OCI-LY7 (cell line): ENCODE measurements at regions not wholly inside any gene's neighbourhood (a gene's known extent, or its start where the extent isn't known, plus 50 kb on each side); places are given as distances from the start of the nearest gene placed in this dataset.

Source experiments
- BruUV-seq: library from RNA; stranded (reverse); fragments of 400-500 nt; replicated peaks from 2 replicates; lab custom pipeline; 2021; lab: Mats Ljungman, UMichigan
- CTCF ChIA-PET: fragments of 300-600 bp; sonication (Branson Sonifier 250); formaldehyde crosslinking; loops from one replicate; lab custom pipeline; 2022; ENCODE audit warnings: antibody characterized with exemption; ENCODE audit not compliant: unreplicated experiment; lab: Charles Lee
- POLR2A ChIA-PET: fragments of 300-600 bp; sonication (Branson Sonifier 250); formaldehyde crosslinking; loops from one replicate; lab custom pipeline; 2022; ENCODE audit warnings: antibody characterized with exemption; lab: Charles Lee
- DNase-seq: peaks from one replicate; pipeline ENCODE4 v3.0.0-alpha.2; 2015; ENCODE audit warnings: low spot score
- H2AFZ ChIP-seq: fragments of 200-600 bp; sonication (generic), shearing (Covaris generic); 2 replicates; pipeline ENCODE4 v1.6.1; 2014; ENCODE audit warnings: mild to moderate bottlenecking, antibody characterized with exemption, low read length, moderate library complexity
- H3K27ac ChIP-seq: fragments of 200-600 bp; sonication (generic); 2 replicates; pipeline ENCODE4 v1.5.1; 2014; ENCODE audit warnings: mixed run types, low read depth, mild to moderate bottlenecking, moderate library complexity, low read length, inconsistent platforms; ENCODE audit not compliant: poor library complexity, severe bottlenecking
- H3K36me3 ChIP-seq: fragments of 200-600 bp; sonication (generic); 2 replicates; pipeline ENCODE4 v1.6.1; 2014; ENCODE audit warnings: mild to moderate bottlenecking, antibody characterized with exemption, low read length, moderate library complexity, mixed read lengths; ENCODE audit not compliant: insufficient read depth
- H3K4me1 ChIP-seq: fragments of 200-600 bp; sonication (generic); 2 replicates; pipeline ENCODE4 v1.5.1; 2014; ENCODE audit warnings: mild to moderate bottlenecking, low read length; ENCODE audit not compliant: insufficient read depth, poor library complexity, severe bottlenecking
- H3K4me2 ChIP-seq: fragments of 200-600 bp; sonication (generic); 2 replicates; pipeline ENCODE4 v1.6.1; 2014; ENCODE audit warnings: mild to moderate bottlenecking, low read length
- H3K4me3 ChIP-seq: fragments of 200-600 bp; sonication (generic); 2 replicates; pipeline ENCODE4 v1.5.1; 2014; ENCODE audit warnings: mild to moderate bottlenecking, low read depth, low read length; ENCODE audit not compliant: poor library complexity, severe bottlenecking
- H3K79me2 ChIP-seq: fragments of 200-600 bp; sonication (generic); 2 replicates; pipeline ENCODE4 v1.6.1; 2016; ENCODE audit warnings: low read depth, mild to moderate bottlenecking, low read length, moderate library complexity, mixed read lengths; ENCODE audit not compliant: insufficient read depth
- H3K9me2 ChIP-seq: fragments of 200-600 bp; sonication (generic); 2 replicates; pipeline ENCODE4 v1.6.1; 2016; ENCODE audit warnings: mild to moderate bottlenecking, low read length, mixed read lengths; ENCODE audit not compliant: insufficient read depth
- H3K9me3 ChIP-seq: fragments of 200-600 bp; sonication (generic); 2 replicates; pipeline ENCODE4 v1.6.1; 2014; ENCODE audit warnings: mild to moderate bottlenecking, mixed run types, low read length, mixed read lengths
- H4K20me1 ChIP-seq: fragments of 200-600 bp; sonication (generic); 2 replicates; pipeline ENCODE4 v1.6.1; 2014; ENCODE audit warnings: mild to moderate bottlenecking, antibody characterized with exemption, low read length, moderate library complexity, mixed read lengths; ENCODE audit not compliant: insufficient read depth
- EZH2phosphoT487 ChIP-seq: fragments of 200-600 bp; sonication (generic); IDR thresholded peaks from 2 replicates; pipeline ENCODE4 v1.6.1; 2018; ENCODE audit warnings: low read depth, borderline replicate concordance, mild to moderate bottlenecking, mixed run types, antibody characterized with exemption, low read length, moderate library complexity, mixed read lengths
- intact Hi-C: fragments of 100-400 bp; cut with micrococcal nuclease; formaldehyde crosslinking; loops from one replicate; pipeline ENCODE4 v1.10.0; 2022; ENCODE audit not compliant: unreplicated experiment
- TF ChIP-seq, protein P1 (sequence below): fragments of 200-600 bp; sonication (generic); conservative IDR thresholded peaks from 2 replicates; pipeline ENCODE4 v1.5.1; 2014; ENCODE audit warnings: mild to moderate bottlenecking, antibody characterized with exemption, low read length, moderate library complexity, mixed read lengths

DNA sequence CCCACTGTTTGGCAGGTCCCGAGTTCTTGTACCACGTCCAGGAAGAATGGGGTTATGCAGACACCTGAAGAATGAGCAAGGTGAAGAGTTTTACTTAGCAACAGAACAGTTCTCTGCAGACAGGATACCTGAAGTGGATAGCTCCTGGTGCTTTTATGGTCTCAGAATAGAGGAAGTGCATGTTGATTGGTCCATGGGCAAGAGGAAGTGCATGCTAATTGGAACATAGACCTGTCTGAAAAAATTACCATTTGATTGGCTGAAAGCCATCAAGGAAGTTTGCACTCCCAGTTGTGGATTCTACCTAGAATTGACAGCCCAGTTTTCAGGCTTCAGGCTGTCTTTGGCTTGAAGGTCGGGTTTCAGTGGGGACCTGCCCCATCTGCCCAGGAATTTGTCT, 887.5 kb downstream of the FAT4 start:
- H2AFZ ChIP-seq, result no peak overlapping the region
- no peak overlapping the region for H3K4me3 ChIP-seq
- ChIA-PET CTCF (no interaction called here), POLR2A (interaction anchor here (0.6 kb wide), 1 partner anchor 302 kb away, joined by 3 read pairs; no protein-coding TSS in a partner anchor)
- no peaks in the 10 kb centered on the region for H3K36me3 ChIP-seq
- no peaks in the 10 kb centered on the region for H3K79me2 ChIP-seq
- no TSS peak for BruUV-seq
- no peaks in the 10 kb centered on the region for H4K20me1 ChIP-seq
- no peak overlapping the region for H3K27ac ChIP-seq
- TF ChIP-seq EZH2phosphoT487, result no peak
- TF ChIP-seq, protein P1, sequence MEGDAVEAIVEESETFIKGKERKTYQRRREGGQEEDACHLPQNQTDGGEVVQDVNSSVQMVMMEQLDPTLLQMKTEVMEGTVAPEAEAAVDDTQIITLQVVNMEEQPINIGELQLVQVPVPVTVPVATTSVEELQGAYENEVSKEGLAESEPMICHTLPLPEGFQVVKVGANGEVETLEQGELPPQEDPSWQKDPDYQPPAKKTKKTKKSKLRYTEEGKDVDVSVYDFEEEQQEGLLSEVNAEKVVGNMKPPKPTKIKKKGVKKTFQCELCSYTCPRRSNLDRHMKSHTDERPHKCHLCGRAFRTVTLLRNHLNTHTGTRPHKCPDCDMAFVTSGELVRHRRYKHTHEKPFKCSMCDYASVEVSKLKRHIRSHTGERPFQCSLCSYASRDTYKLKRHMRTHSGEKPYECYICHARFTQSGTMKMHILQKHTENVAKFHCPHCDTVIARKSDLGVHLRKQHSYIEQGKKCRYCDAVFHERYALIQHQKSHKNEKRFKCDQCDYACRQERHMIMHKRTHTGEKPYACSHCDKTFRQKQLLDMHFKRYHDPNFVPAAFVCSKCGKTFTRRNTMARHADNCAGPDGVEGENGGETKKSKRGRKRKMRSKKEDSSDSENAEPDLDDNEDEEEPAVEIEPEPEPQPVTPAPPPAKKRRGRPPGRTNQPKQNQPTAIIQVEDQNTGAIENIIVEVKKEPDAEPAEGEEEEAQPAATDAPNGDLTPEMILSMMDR, result no peak
- no peak overlapping the region for H3K4me2 ChIP-seq
- no peaks in the 10 kb centered on the region for H3K4me1 ChIP-seq
- DNase-seq, result peak; percentile 0
- H3K9me2 ChIP-seq, result no peaks in the 10 kb centered on the region
- H3K9me3 ChIP-seq, result no peaks in the 10 kb centered on the region
- intact Hi-C loops, result no loop called here

DNA sequence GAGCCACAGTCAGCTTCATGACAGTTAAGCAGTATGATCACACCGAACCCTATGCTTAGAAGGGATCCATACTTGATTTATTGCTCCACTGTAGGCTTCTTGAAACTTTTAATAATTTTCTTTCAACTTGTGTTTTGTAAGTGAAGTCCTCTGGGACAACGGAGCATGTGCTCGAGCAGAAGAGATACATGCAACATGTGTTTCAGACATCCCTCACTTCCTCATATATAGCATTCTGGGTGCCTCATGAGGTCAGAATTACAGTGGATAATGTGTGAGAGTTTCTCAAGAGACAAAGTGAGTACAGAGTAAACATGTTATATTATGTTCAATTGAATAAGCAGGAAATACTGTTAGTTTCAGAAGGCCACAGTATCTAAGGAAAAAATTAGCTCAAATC, 893.2 kb downstream of the FAT4 start:
- Histone ChIP-seq H3K4me2 (no peak overlapping the region), H3K79me2 (no peaks in the 10 kb centered on the region), H2AFZ (no peak overlapping the region), H3K9me2 (no peaks in the 10 kb centered on the region), H3K9me3 (no peaks in the 10 kb centered on the region), H4K20me1 (no peaks in the 10 kb centered on the region), H3K36me3 (no peaks in the 10 kb centered on the region), H3K4me3 (no peak overlapping the region), H3K27ac (no peak overlapping the region), H3K4me1 (no peaks in the 10 kb centered on the region)
- POLR2A ChIA-PET, result interaction anchor here (0.6 to 1.0 kb wide), 2 partner anchors 209 to 1568 kb away, joined by 3 to 6 read pairs; no protein-coding TSS in a partner anchor
- no TSS peak for BruUV-seq
- no peak for DNase-seq
- CTCF ChIA-PET, result no interaction called here
- TF ChIP-seq, protein P1, result no peak
- no peak for TF ChIP-seq EZH2phosphoT487
- intact Hi-C loops, result no loop called here

DNA sequence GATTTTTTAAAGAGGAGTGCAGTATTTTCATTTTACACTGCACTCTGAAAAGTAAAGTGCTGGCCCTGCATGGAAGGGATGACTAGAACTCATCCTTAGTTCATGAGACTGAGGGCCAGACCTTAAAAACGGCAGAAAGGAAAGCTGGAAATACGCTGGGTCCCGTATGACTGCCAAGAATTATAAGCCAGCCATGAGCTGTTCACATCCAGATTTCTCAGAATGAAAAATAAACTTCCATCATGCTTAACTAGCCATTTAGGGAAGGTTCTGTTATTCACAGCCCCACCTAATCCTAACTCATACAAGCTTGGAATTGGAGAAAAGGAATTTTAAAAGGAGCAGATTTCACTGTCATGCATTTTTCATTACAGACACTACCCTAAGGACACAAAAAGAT, 894.4 kb downstream of the FAT4 start:
- no peak overlapping the region for H2AFZ ChIP-seq

More for the DNA sequence above, 894.4 kb downstream of the FAT4 start:
- H3K79me2 ChIP-seq, result no peaks in the 10 kb centered on the region
- no peak for TF ChIP-seq EZH2phosphoT487
- TF ChIP-seq, protein P1, result no peak
- H3K9me3 ChIP-seq, result no peaks in the 10 kb centered on the region
- H3K4me1 ChIP-seq, result no peaks in the 10 kb centered on the region
- ChIA-PET CTCF (no interaction called here), POLR2A (interaction anchor here (0.7 kb wide), 1 partner anchor 167 kb away, joined by 3 read pairs; no protein-coding TSS in a partner anchor)
- no peak for DNase-seq
- no peaks in the 10 kb centered on the region for H3K36me3 ChIP-seq
- intact Hi-C loops, result no loop called here
- no peak overlapping the region for H3K4me3 ChIP-seq
- no peaks in the 10 kb centered on the region for H3K9me2 ChIP-seq
- H3K27ac ChIP-seq, result no peak overlapping the region
- no peaks in the 10 kb centered on the region for H4K20me1 ChIP-seq
- BruUV-seq, result no TSS peak
- no peak overlapping the region for H3K4me2 ChIP-seq
